Chondrocyte (in vitro differentiated cells): ENCODE measurements at regions not wholly inside any gene's neighbourhood (a gene's known extent, or its start where the extent isn't known, plus 50 kb on each side); places are given as distances from the start of the nearest gene placed in this dataset.

Source experiments
- DNase-seq: peaks from one replicate; pipeline ENCODE4 v3.0.0; 2021; ENCODE audit warnings: mixed read lengths, low spot score
- H3K27ac Mint-ChIP-seq: one replicate; pipeline ENCODE4 v1.8.0; 2021; ENCODE audit warnings: mild to moderate bottlenecking, moderate library complexity, mixed read lengths; ENCODE audit not compliant: unreplicated experiment
- H3K27me3 Mint-ChIP-seq: 2 replicates; pipeline ENCODE4 v1.8.0; 2021; ENCODE audit warnings: low read depth, mixed read lengths
- H3K36me3 Mint-ChIP-seq: 2 replicates; pipeline ENCODE4 v1.8.0; 2021; ENCODE audit warnings: low read depth, mixed read lengths
- H3K4me1 Mint-ChIP-seq: 2 replicates; pipeline ENCODE4 v1.8.0; 2021; ENCODE audit warnings: low read depth, mild to moderate bottlenecking, mixed read lengths
- H3K4me3 Mint-ChIP-seq: one replicate; pipeline ENCODE4 v1.8.0; 2021; ENCODE audit warnings: mild to moderate bottlenecking, moderate library complexity, mixed read lengths; ENCODE audit not compliant: unreplicated experiment
- H3K9me3 Mint-ChIP-seq: 2 replicates; pipeline ENCODE4 v1.8.0; 2021; ENCODE audit warnings: low read depth, mixed read lengths
- TF ChIP-seq, protein P1 (sequence below): fragments of 200-600 bp; sonication (generic); IDR thresholded peaks from 2 replicates; pipeline ENCODE4 v1.5.0; 2021; ENCODE audit warnings: antibody characterized with exemption, mild to moderate bottlenecking, moderate library complexity

DNA sequence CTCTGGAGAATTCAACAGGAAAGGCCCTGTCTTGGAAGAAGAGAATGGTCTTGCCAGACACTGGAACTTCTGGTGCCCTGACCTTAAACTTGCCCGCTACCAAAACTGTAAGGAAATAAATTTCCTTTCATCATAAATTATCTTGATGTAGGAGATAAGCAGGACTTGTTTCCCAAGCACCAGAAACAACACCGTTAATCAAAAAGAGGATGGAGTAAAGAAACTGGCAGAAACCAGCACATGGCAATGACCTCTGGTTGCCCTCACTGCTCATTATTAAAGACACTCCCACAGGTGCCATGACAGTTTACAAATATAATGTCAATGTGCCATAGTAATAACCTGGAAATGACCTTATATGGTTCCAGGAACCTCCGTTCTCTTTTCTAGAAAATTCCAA is 426.1 kb downstream of the EDEM1 start:
- no peaks in the 10 kb centered on the region for H3K9me3 Mint-ChIP-seq
- no peak overlapping the region for H3K27ac Mint-ChIP-seq
- H3K36me3 Mint-ChIP-seq: no peaks in the 10 kb centered on the region
- H3K4me1 Mint-ChIP-seq: no peaks in the 10 kb centered on the region
- TF ChIP-seq, protein P1, sequence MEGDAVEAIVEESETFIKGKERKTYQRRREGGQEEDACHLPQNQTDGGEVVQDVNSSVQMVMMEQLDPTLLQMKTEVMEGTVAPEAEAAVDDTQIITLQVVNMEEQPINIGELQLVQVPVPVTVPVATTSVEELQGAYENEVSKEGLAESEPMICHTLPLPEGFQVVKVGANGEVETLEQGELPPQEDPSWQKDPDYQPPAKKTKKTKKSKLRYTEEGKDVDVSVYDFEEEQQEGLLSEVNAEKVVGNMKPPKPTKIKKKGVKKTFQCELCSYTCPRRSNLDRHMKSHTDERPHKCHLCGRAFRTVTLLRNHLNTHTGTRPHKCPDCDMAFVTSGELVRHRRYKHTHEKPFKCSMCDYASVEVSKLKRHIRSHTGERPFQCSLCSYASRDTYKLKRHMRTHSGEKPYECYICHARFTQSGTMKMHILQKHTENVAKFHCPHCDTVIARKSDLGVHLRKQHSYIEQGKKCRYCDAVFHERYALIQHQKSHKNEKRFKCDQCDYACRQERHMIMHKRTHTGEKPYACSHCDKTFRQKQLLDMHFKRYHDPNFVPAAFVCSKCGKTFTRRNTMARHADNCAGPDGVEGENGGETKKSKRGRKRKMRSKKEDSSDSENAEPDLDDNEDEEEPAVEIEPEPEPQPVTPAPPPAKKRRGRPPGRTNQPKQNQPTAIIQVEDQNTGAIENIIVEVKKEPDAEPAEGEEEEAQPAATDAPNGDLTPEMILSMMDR: no peak
- DNase-seq: no peak
- H3K27me3 Mint-ChIP-seq: no peaks in the 10 kb centered on the region
- no peak overlapping the region for H3K4me3 Mint-ChIP-seq

DNA sequence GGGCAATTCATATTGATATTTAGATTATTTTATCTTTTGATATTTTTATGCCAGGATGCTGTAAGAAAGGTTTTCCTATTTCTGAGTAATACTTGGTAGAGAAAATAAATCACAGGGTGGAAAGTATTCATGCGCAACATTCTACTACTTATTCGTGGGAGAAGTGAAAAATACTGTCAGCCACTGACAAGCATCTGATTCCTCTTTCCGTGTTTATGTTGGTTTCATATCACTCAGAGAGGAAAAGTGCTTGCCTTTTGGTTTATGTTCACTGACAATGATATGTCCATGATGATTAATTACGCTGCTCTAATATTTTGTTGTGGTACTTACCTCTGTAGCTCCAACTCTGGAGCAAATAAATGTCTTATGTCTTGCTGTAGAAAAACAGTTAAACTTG is 429.4 kb downstream of the EDEM1 start:
- H3K27ac Mint-ChIP-seq: no peak overlapping the region

DNA sequence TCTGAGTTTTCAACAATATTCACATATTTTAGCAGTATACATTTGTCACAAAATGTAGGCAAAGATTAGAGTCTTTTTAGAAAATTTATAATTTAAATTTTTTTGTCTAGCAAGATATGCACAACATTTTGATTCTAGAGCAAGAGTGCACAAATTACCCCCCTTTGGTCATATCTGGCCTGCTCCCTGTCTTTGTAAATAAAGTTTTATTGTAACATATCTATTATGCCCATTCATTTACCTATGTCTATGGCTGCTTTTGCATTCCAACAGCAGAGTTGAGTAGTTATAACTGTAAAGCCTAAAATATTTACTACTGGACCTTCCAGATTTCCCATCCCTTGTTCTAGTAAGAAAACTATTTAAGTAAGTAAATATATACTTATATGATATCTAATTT is 430.7 kb downstream of the EDEM1 start:
- Mint-ChIP-seq H3K36me3 (no peaks in the 10 kb centered on the region), H3K4me1 (no peaks in the 10 kb centered on the region), H3K4me3 (no peak overlapping the region), H3K9me3 (peaks cover 13% of the 10 kb centered on the region), H3K27ac (no peak overlapping the region), H3K27me3 (no peaks in the 10 kb centered on the region)
- no peak for DNase-seq
- TF ChIP-seq, protein P1: no peak

More for the DNA sequence above, 429.4 kb downstream of the EDEM1 start:
- no peaks in the 10 kb centered on the region for H3K27me3 Mint-ChIP-seq
- H3K36me3 Mint-ChIP-seq: no peaks in the 10 kb centered on the region
- H3K4me3 Mint-ChIP-seq: no peak overlapping the region
- TF ChIP-seq, protein P1: no peak
- H3K4me1 Mint-ChIP-seq: no peaks in the 10 kb centered on the region
- DNase-seq: no peak
- peaks cover 5% of the 10 kb centered on the region for H3K9me3 Mint-ChIP-seq

DNA sequence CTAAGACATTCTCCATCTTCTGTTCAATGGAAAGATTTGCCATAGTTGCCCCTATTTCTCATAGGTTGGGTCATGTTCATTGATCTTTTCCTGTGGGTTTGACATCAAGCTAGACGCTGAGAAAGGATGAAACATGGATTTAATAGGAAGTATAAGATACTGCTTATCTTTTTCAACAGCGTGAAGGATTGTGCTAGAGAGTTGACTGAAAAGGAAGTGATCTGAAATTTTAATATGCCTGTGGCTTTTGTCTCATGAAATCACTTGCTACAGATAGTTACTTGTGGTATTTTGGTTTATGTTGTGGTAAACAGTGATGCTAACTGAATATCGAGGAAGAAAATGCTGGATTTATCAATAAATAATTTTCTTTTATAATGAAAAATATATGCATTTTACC is 442.9 kb downstream of the EDEM1 start:
- peaks cover 3% of the 10 kb centered on the region for H3K9me3 Mint-ChIP-seq
- no peaks in the 10 kb centered on the region for H3K4me1 Mint-ChIP-seq
- TF ChIP-seq, protein P1: no peak
- H3K36me3 Mint-ChIP-seq: no peaks in the 10 kb centered on the region
- no peak for DNase-seq
- H3K27ac Mint-ChIP-seq: no peak overlapping the region
- no peaks in the 10 kb centered on the region for H3K27me3 Mint-ChIP-seq
- no peak overlapping the region for H3K4me3 Mint-ChIP-seq

DNA sequence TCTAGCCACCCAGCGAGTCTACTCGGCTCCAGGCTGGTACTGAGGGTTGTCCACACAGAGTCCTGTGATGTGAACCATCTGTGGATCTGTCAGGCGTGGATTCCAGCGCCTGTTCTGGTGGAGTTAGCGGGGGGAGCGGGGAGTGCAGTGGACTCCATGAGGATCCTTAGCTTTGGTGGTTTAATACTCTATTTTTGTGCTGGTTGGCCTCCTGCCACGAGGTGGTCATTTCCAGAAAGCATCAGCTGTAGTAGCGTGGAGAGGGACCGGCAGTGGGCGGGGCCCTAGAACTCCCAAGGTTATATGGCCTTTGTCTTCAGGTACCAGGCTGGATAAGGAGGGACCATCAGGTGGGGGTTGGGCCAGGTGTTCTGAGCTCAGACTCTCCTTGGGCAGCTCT is 446.5 kb downstream of the EDEM1 start:
- Mint-ChIP-seq H3K4me1 (no peaks in the 10 kb centered on the region), H3K9me3 (peaks cover 15% of the 10 kb centered on the region), H3K4me3 (no peak overlapping the region), H3K27me3 (no peaks in the 10 kb centered on the region), H3K36me3 (no peaks in the 10 kb centered on the region), H3K27ac (no peak overlapping the region)
- TF ChIP-seq, protein P1: no peak
- DNase-seq: no peak
